ENCODE measurements at regions not wholly inside any gene's neighbourhood (a gene's known extent, or its start where the extent isn't known, plus 50 kb on each side); places are given as distances from the start of the nearest gene placed in this dataset.

DNA sequence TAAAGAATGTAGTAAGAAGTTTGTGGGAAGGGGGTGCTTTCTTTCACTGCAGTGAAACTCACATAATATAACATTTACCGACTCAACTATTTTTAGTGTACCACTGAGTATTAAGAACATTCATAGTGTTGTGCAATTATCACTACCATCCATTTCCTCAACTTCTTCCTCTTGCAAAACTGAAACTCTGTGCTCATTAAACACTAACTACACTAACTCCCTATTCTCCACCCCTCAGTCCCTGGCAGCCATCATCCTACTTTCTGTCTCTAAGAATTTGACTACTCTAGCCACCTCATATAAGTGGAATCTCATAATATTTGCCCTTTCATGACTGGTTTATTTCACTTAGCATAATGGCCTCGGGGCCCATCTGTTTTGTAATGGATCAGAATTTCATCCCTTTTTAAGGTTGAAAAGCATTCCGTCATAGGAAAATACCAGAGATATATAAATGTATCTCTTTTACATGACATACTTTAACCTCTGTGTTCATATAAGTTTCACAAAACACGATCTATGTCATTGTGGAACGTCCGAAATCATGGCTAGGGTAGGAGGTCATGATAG is 56.3 kb upstream of the DIRAS2 start:
- TF ChIP-seq POLR2A (IDR thresholded peaks at IDR 0.05): no peak
- TF ChIP-seq, protein P1, sequence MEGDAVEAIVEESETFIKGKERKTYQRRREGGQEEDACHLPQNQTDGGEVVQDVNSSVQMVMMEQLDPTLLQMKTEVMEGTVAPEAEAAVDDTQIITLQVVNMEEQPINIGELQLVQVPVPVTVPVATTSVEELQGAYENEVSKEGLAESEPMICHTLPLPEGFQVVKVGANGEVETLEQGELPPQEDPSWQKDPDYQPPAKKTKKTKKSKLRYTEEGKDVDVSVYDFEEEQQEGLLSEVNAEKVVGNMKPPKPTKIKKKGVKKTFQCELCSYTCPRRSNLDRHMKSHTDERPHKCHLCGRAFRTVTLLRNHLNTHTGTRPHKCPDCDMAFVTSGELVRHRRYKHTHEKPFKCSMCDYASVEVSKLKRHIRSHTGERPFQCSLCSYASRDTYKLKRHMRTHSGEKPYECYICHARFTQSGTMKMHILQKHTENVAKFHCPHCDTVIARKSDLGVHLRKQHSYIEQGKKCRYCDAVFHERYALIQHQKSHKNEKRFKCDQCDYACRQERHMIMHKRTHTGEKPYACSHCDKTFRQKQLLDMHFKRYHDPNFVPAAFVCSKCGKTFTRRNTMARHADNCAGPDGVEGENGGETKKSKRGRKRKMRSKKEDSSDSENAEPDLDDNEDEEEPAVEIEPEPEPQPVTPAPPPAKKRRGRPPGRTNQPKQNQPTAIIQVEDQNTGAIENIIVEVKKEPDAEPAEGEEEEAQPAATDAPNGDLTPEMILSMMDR (IDR thresholded peaks at IDR 0.05): no peak

Data from adrenal gland (tissue), 5 donors.